ENCODE measurements at regions not wholly inside any gene's neighbourhood (a gene's known extent, or its start where the extent isn't known, plus 50 kb on each side); places are given as distances from the start of the nearest gene placed in this dataset.

DNA sequence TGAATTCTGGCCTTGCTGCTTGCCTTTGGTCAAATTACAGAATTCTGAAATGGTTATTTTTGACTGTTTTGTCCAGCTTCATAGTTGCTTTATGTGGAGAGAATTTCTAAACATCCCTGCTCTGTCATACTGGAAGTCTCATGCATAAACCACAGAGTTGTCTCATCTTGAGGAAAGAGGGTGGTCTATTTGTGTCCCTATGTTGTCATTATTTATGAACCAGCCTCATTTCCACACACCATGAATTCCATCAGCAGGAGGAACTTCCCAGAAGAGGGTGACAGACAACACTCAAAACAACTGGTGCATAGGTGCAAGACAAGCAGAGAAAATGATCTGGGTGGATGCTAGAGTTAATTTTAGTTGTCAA is 525.8 kb upstream of the GOT2 start:
- Mint-ChIP-seq H3K4me1 (no peaks in the 10 kb centered on the region), H3K36me3 (ENCODE audit: low read depth) (no peaks in the 10 kb centered on the region), H3K4me3 (no peak overlapping the region), H3K27ac (no peak overlapping the region), H3K27me3 (ENCODE audit: insufficient read depth, low read depth, poor library complexity) (no peaks in the 10 kb centered on the region), H3K9me3 (no peaks in the 10 kb centered on the region)
- Histone ChIP-seq H3K27ac (ENCODE audit: low read depth) (no peak overlapping the region), H3K36me3 (ENCODE audit: insufficient read depth) (no peaks in the 10 kb centered on the region), H4K20me1 (replicated peaks; ENCODE audit: insufficient read depth) (no peaks in the 10 kb centered on the region), H3K4me2 (no peak overlapping the region), H3K4me1 (ENCODE audit: insufficient read depth) (no peaks in the 10 kb centered on the region), H3K27me3 (ENCODE audit: insufficient read depth) (no peaks in the 10 kb centered on the region), H3K9me2 (ENCODE audit: insufficient read depth) (no peaks in the 10 kb centered on the region), H2AFZ (no peak overlapping the region), H3F3A (replicated peaks; ENCODE audit: low read depth) (no peaks in the 10 kb centered on the region), H3K4me3 (no peak overlapping the region), H3K79me2 (replicated peaks; ENCODE audit: insufficient read depth) (no peaks in the 10 kb centered on the region)
- TF ChIP-seq EZH2 (IDR thresholded peaks at IDR 0.05; ENCODE audit: low read depth, unreplicated experiment) (no peak), STAT1 (IDR thresholded peaks at IDR 0.05; ENCODE audit: unreplicated experiment) (no peak), ZNF331 (CRISPR knock-in tag; IDR thresholded peaks at IDR 0.05; ENCODE audit: low read depth) (no peak), POLR2AphosphoS5 (IDR thresholded peaks at IDR 0.05; ENCODE audit: low read depth) (no peak), JUNB (IDR thresholded peaks at IDR 0.05; ENCODE audit: unreplicated experiment) (no peak), EZH2phosphoT487 (IDR thresholded peaks at IDR 0.05; ENCODE audit: unreplicated experiment) (no peak), ZNF114 (CRISPR knock-in tag; IDR thresholded peaks at IDR 0.05) (no peak)
- TF ChIP-seq, protein P1, sequence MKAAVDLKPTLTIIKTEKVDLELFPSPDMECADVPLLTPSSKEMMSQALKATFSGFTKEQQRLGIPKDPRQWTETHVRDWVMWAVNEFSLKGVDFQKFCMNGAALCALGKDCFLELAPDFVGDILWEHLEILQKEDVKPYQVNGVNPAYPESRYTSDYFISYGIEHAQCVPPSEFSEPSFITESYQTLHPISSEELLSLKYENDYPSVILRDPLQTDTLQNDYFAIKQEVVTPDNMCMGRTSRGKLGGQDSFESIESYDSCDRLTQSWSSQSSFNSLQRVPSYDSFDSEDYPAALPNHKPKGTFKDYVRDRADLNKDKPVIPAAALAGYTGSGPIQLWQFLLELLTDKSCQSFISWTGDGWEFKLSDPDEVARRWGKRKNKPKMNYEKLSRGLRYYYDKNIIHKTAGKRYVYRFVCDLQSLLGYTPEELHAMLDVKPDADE (IDR thresholded peaks at IDR 0.05): no peak
- TF ChIP-seq, protein P2, sequence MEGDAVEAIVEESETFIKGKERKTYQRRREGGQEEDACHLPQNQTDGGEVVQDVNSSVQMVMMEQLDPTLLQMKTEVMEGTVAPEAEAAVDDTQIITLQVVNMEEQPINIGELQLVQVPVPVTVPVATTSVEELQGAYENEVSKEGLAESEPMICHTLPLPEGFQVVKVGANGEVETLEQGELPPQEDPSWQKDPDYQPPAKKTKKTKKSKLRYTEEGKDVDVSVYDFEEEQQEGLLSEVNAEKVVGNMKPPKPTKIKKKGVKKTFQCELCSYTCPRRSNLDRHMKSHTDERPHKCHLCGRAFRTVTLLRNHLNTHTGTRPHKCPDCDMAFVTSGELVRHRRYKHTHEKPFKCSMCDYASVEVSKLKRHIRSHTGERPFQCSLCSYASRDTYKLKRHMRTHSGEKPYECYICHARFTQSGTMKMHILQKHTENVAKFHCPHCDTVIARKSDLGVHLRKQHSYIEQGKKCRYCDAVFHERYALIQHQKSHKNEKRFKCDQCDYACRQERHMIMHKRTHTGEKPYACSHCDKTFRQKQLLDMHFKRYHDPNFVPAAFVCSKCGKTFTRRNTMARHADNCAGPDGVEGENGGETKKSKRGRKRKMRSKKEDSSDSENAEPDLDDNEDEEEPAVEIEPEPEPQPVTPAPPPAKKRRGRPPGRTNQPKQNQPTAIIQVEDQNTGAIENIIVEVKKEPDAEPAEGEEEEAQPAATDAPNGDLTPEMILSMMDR (conservative IDR thresholded peaks at IDR 0.05; ENCODE audit: low read depth in 2 of 2): no peak
- TF ChIP-seq, protein P3, sequence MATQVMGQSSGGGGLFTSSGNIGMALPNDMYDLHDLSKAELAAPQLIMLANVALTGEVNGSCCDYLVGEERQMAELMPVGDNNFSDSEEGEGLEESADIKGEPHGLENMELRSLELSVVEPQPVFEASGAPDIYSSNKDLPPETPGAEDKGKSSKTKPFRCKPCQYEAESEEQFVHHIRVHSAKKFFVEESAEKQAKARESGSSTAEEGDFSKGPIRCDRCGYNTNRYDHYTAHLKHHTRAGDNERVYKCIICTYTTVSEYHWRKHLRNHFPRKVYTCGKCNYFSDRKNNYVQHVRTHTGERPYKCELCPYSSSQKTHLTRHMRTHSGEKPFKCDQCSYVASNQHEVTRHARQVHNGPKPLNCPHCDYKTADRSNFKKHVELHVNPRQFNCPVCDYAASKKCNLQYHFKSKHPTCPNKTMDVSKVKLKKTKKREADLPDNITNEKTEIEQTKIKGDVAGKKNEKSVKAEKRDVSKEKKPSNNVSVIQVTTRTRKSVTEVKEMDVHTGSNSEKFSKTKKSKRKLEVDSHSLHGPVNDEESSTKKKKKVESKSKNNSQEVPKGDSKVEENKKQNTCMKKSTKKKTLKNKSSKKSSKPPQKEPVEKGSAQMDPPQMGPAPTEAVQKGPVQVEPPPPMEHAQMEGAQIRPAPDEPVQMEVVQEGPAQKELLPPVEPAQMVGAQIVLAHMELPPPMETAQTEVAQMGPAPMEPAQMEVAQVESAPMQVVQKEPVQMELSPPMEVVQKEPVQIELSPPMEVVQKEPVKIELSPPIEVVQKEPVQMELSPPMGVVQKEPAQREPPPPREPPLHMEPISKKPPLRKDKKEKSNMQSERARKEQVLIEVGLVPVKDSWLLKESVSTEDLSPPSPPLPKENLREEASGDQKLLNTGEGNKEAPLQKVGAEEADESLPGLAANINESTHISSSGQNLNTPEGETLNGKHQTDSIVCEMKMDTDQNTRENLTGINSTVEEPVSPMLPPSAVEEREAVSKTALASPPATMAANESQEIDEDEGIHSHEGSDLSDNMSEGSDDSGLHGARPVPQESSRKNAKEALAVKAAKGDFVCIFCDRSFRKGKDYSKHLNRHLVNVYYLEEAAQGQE (IDR thresholded peaks at IDR 0.05; ENCODE audit: unreplicated experiment): no peak
- DNase-seq (ENCODE audit: low spot score) (no peak), ATAC-seq (no peak)
